CD4-positive, alpha-beta T cell (primary cell): ENCODE measurements at regions not wholly inside any gene's neighbourhood (a gene's known extent, or its start where the extent isn't known, plus 50 kb on each side); places are given as distances from the start of the nearest gene placed in this dataset.

Source experiments
- ATAC-seq: fragments of 200-7000 bp; cut with Tn5 transposase; one replicate; pipeline ENCODE4 v1.10.0; 2022; ENCODE audit warnings: mild to moderate bottlenecking; ENCODE audit not compliant: poor library complexity
- CTCF ChIA-PET: fragments of 350-600 bp; sonication (Branson Sonifier 250); formaldehyde crosslinking; loops from one replicate; lab custom pipeline; 2021; ENCODE audit warnings: antibody characterized with exemption, inconsistent platforms; lab: Charles Lee
- POLR2A ChIA-PET: fragments of 350-600 bp; sonication (Branson Sonifier 250); formaldehyde crosslinking; loops from one replicate; lab custom pipeline; 2021; ENCODE audit warnings: antibody characterized with exemption, inconsistent platforms; lab: Charles Lee
- DNase-seq, 14 experiments: peaks; one replicate each; pipeline ENCODE4 v3.0.0-alpha.2; 2013 to 2020; ENCODE audit warnings: mixed read lengths in 2 of 14
- H3K27ac ChIP-seq, 2 donors: one replicate each; pipeline versions ENCODE4 v1.5.1 to v1.7.0; 2013; ENCODE audit warnings: low read length in 2 of 2, low read depth in 1 of 2, mild to moderate bottlenecking in 1 of 2
- H3K27me3 ChIP-seq, 2 experiments: 1 replicate in 1 of 2; 2 replicates in 1 of 2; pipeline versions ENCODE4 v1.6.1 to v1.7.0; 2013; ENCODE audit warnings: low read length in 2 of 2, control low read depth in 1 of 2, mild to moderate bottlenecking in 1 of 2, moderate library complexity in 1 of 2; ENCODE audit not compliant: insufficient read depth in 2 of 2, control insufficient read depth in 1 of 2
- H3K36me3 ChIP-seq: one replicate; pipeline ENCODE4 v1.6.1; 2013; ENCODE audit warnings: low read length, control low read depth; ENCODE audit not compliant: insufficient read depth
- H3K4me1 ChIP-seq: one replicate; pipeline ENCODE4 v1.6.1; 2013; ENCODE audit warnings: low read length, control low read depth; ENCODE audit not compliant: insufficient read depth
- H3K4me3 ChIP-seq: one replicate; pipeline ENCODE4 v1.5.1; 2013; ENCODE audit warnings: mild to moderate bottlenecking, low read length, moderate library complexity
- H3K9me3 ChIP-seq, 2 experiments: 1 replicate in 1 of 2; 2 replicates in 1 of 2; pipeline versions ENCODE4 v1.6.1 to v1.7.0; 2013; ENCODE audit warnings: low read length in 2 of 2, mild to moderate bottlenecking in 2 of 2, control low read depth in 1 of 2, moderate library complexity in 1 of 2; ENCODE audit not compliant: control insufficient read depth in 1 of 2, insufficient read depth in 1 of 2
- H3K27ac Mint-ChIP-seq: one replicate; pipeline ENCODE4 v1.8.0; 2020; ENCODE audit warnings: mixed read lengths
- H3K27me3 Mint-ChIP-seq: one replicate; pipeline ENCODE4 v1.8.0; 2021; ENCODE audit warnings: mixed read lengths
- H3K36me3 Mint-ChIP-seq: one replicate; pipeline ENCODE4 v1.8.0; 2021; ENCODE audit warnings: low read depth, mixed read lengths
- H3K4me1 Mint-ChIP-seq: one replicate; pipeline ENCODE4 v1.8.0; 2021; ENCODE audit warnings: low read depth, mixed read lengths
- H3K4me3 Mint-ChIP-seq: one replicate; pipeline ENCODE4 v1.8.0; 2020; ENCODE audit warnings: mild to moderate bottlenecking, mixed read lengths
- H3K9me3 Mint-ChIP-seq: one replicate; pipeline ENCODE4 v1.8.0; 2020; ENCODE audit warnings: mixed read lengths
- CTCF ChIP-seq: fragments of 200-600 bp; IDR thresholded peaks from one replicate; pipeline ENCODE4 v1.8.0; 2022; ENCODE audit warnings: antibody characterized with exemption, mild to moderate bottlenecking
- intact Hi-C, 2 experiments: fragments of 100-400 bp; cut with DNase I in 1 of 2; cut with micrococcal nuclease in 1 of 2; formaldehyde crosslinking; loops; one replicate each; pipeline versions ENCODE4 v1.15.1 to v1.9.0; 2023 to 2025; cut with DNase I, micrococcal nuclease

GRCh38 chr3:59266551-59266950, 216.7 kb upstream of the CFAP20DC start:
- no peak for DNase-seq
- no peaks in the 10 kb centered on the region for H3K27me3 Mint-ChIP-seq
- peaks cover 0 to 3% of the 10 kb centered on the region in 2 experiments for H3K9me3 ChIP-seq
- POLR2A ChIA-PET: no interaction called here
- intact Hi-C loops: no loop called here
- H3K36me3 Mint-ChIP-seq: no peaks in the 10 kb centered on the region
- no peak overlapping the region for H3K4me3 ChIP-seq
- H3K4me1 Mint-ChIP-seq: no peaks in the 10 kb centered on the region
- no peak for TF ChIP-seq CTCF
- no peak overlapping the region for H3K4me3 Mint-ChIP-seq
- CTCF ChIA-PET: no interaction called here
- H3K27ac ChIP-seq: no peak overlapping the region
- no peaks in the 10 kb centered on the region for H3K36me3 ChIP-seq
- ATAC-seq: no peak
- H3K9me3 Mint-ChIP-seq: peaks cover 6% of the 10 kb centered on the region
- no peak overlapping the region for H3K27ac Mint-ChIP-seq
- no peaks in the 10 kb centered on the region for H3K27me3 ChIP-seq
- no peaks in the 10 kb centered on the region for H3K4me1 ChIP-seq

- DNase-seq: no peak
- Histone ChIP-seq H3K4me1 (no peaks in the 10 kb centered on the region), H3K27ac (no peak overlapping the region), H3K27me3 (no peaks in the 10 kb centered on the region), H3K9me3 (peaks cover 0 to 3% of the 10 kb centered on the region in 2 experiments), H3K4me3 (no peak overlapping the region), H3K36me3 (no peaks in the 10 kb centered on the region)
- Mint-ChIP-seq H3K27ac (no peak overlapping the region), H3K4me1 (no peaks in the 10 kb centered on the region), H3K9me3 (peaks cover 6% of the 10 kb centered on the region), H3K4me3 (no peak overlapping the region), H3K36me3 (no peaks in the 10 kb centered on the region), H3K27me3 (no peaks in the 10 kb centered on the region)
- no peak for ATAC-seq
- ChIA-PET POLR2A (no interaction called here), CTCF (no interaction called here)
- TF ChIP-seq CTCF: no peak
- intact Hi-C loops: no loop called here
These were observed 215.7 kb upstream of the CFAP20DC start for GRCh38 chr3:59265566-59265965.

- Mint-ChIP-seq H3K4me3 (no peak overlapping the region), H3K27ac (no peak overlapping the region), H3K9me3 (peaks cover 6% of the 10 kb centered on the region), H3K27me3 (no peaks in the 10 kb centered on the region), H3K36me3 (no peaks in the 10 kb centered on the region), H3K4me1 (no peaks in the 10 kb centered on the region)
- ATAC-seq: no peak
- ChIA-PET POLR2A (no interaction called here), CTCF (no interaction called here)
- DNase-seq: no peak
- Histone ChIP-seq H3K27me3 (no peaks in the 10 kb centered on the region), H3K4me1 (no peaks in the 10 kb centered on the region), H3K9me3 (peaks cover 0 to 3% of the 10 kb centered on the region in 2 experiments), H3K36me3 (no peaks in the 10 kb centered on the region), H3K27ac (no peak overlapping the region), H3K4me3 (no peak overlapping the region)
- intact Hi-C loops: no loop called here
- no peak for TF ChIP-seq CTCF
These were observed 214.5 kb upstream of the CFAP20DC start for GRCh38 chr3:59264366-59264765.
